GM12892 (cell line): ENCODE measurements at regions not wholly inside any gene's neighbourhood (a gene's known extent, or its start where the extent isn't known, plus 50 kb on each side); places are given as distances from the start of the nearest gene placed in this dataset.

Experiments
- DNase-seq: peaks from one replicate; pipeline ENCODE4 v3.0.0; 2011; ENCODE audit not compliant: insufficient read length
- FAIRE-seq: peaks from 2 replicates; lab custom pipeline; 2011; peaks lifted over from hg19 to GRCh38; lab: Jason Lieb, UNC
- POLR2A ChIP-seq: IDR thresholded peaks from 2 replicates; pipeline ENCODE4 v1.6.1; 2011; ENCODE audit warnings: low read depth, low read length, control low read depth
- POLR2AphosphoS5 ChIP-seq: IDR thresholded peaks from 2 replicates; pipeline ENCODE4 v1.6.1; 2011; ENCODE audit warnings: low read depth, low read length, control low read depth
- TAF1 ChIP-seq: IDR thresholded peaks from 2 replicates; pipeline ENCODE4 v1.6.1; 2011; ENCODE audit warnings: low read depth, mild to moderate bottlenecking, control low read depth, low read length, borderline replicate concordance

DNA sequence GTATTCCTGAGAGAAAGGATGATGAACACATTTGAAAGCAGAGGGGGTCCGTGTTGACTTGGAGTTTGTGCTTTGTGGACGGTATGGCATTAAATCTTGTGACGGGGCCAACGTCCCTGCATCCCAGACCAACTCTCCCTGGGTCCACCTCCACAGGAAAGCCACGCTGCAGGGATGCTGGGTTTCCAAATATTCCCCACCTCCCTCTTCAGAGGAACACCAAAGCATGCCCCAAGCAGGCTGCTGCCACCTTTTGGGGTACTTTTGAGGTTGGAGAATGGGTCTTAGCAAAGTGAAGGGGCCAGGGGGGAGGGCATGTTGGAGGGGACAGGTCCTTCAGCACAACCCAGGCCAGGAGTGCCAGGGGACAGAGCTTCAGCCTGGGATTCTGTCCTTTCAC is 504.4 kb downstream of the TCERG1L start:
- FAIRE-seq = no peak
- no peak for DNase-seq
- TF ChIP-seq POLR2A (no peak), POLR2AphosphoS5 (no peak)

DNA sequence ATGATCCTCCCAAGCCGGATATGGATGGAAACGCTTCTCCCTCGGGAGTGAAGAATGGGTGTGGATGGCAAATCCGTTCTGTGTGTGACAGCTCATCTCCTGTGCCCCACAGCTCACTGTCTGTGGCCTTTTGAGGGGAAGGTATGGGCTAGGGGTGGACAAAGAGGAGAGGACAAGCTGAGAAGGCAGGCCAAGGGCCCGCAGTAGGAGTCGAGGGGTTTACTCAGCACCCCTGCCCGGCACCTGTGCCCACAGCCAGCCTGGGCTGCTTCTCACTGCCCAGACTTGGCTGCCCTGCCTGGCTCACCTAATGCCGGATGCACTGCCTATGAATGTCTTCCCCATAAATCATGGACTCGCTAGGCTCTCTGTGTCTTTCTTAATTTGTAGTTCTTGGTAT is 503.8 kb downstream of the TCERG1L start:
- DNase-seq (no peak), FAIRE-seq (no peak)
- TF ChIP-seq POLR2A (no peak), POLR2AphosphoS5 (no peak), TAF1 (no peak)

- FAIRE-seq = no peak
- DNase-seq = no peak
- no peak for TF ChIP-seq TAF1
- TF ChIP-seq POLR2A = no peak
- no peak for TF ChIP-seq POLR2AphosphoS5
These were observed 503.3 kb downstream of the TCERG1L start for GRCh38 chr10:130808243-130808642.

DNA sequence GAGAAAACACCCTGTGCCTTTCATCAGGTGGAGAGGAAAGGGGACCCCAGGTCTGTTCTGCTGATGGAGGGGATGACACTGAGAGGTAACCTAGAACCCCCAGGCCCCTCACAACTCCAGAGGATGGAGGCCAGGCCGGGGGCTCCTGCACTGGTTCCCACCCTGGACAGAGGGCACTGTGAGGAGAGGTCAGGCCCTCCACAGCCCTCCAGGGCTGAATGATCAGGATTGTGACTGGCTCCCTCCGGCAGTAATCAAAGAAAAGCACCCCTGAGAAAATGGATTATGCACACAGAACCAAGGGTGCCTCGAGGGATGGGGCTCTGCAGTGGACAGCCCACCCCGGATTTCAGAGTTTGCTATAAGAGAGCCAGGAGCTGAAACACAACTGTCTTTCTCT is 502.8 kb downstream of the TCERG1L start:
- DNase-seq = no peak
- no peak for FAIRE-seq
- TF ChIP-seq TAF1 (no peak), POLR2AphosphoS5 (no peak), POLR2A (no peak)

GRCh38 chr10:130809181-130809580 is 502.3 kb downstream of the TCERG1L start:
- DNase-seq = no peak
- no peak for FAIRE-seq
- TF ChIP-seq TAF1 = no peak

DNA sequence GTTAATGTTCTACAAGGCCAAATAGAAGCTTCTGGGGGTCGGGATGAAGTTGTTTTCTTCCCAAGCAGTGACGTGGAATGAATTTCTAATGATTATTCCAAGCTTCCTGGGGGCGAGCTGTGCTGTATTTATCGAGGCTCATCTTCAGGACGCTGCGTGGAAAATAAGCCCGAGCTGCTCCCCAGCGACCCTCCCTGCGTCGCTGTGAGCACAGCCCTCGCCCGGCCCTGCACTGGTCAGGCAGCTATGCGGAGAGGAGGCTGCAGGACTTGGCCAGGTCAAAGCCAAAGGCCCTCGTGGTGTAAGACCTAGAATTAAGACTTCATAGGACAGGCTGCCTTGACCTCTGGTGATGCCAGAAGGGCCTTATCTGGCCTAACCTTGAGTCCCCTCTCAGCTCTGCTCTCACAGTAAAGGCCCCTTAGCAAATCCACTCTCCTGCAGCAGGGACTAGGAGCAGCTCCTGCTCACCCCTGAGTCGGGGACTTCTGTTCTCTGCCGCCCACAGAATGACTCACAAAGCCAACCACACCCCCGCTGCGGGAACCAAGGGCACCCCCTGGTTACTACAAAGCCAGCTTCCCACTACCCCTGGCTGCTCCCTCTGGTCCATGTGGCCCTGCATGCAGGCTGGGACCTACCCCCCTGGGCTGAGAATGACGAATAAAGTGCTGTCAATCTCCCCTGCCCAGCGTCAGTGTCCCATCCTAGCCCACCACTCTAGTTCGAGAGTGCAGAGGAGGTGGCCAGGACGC is 501.6 kb downstream of the TCERG1L start:
- no peak for FAIRE-seq
- TF ChIP-seq POLR2A (no peak), POLR2AphosphoS5 (no peak), TAF1 (no peak)
- DNase-seq = no peak

GRCh38 chr10:130810856-130811255 is 500.7 kb downstream of the TCERG1L start:
- FAIRE-seq (no peak), DNase-seq (no peak)
- no peak for TF ChIP-seq TAF1
- no peak for TF ChIP-seq POLR2AphosphoS5
- TF ChIP-seq POLR2A = no peak

DNA sequence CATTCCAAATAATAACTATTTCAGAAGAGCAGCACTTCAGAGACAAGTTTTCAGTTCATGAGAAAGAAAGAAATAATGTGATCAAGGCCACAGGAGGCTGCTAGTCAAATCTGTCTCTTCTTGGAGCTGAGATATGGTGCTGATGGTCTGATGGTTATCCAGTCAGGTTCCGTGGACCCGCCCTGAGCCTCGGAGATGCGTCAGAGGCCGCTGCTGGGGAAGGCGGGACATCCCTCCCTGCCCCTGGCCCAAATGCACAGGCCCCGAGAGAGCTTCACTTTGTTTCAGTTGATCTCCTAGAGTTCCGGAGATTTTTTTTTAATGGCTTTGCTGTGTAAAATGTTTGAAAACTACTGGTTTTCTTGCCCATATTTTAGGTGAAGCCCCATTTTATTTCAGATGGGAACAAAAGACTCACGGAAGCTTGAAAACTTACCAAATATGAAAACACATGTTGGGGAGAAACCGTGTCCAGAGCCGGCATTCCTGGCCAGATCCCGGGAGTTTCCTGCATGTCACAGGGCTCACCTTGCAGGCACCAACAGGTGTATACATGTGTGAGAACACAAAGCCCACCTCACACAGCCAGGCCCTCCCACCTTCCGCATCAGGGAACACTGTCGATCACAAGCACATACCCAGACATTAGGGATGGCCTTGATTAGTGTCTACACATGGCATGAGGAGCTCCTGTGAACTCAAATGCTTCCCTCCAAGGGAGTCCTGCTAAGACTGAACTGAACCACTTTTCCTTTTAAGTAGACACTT is 499.0 kb downstream of the TCERG1L start:
- TF ChIP-seq TAF1 (no peak), POLR2AphosphoS5 (no peak), POLR2A (no peak)
- no peak for DNase-seq
- no peak for FAIRE-seq

GRCh38 chr10:130814610-130815009 is 496.9 kb downstream of the TCERG1L start:
- DNase-seq (no peak), FAIRE-seq (no peak)
- TF ChIP-seq POLR2A (no peak), TAF1 (no peak), POLR2AphosphoS5 (no peak)

- no peak for FAIRE-seq
- no peak for DNase-seq
- TF ChIP-seq POLR2AphosphoS5 (no peak), POLR2A (no peak), TAF1 (no peak)
These were observed 495.2 kb downstream of the TCERG1L start for GRCh38 chr10:130816116-130816901.

DNA sequence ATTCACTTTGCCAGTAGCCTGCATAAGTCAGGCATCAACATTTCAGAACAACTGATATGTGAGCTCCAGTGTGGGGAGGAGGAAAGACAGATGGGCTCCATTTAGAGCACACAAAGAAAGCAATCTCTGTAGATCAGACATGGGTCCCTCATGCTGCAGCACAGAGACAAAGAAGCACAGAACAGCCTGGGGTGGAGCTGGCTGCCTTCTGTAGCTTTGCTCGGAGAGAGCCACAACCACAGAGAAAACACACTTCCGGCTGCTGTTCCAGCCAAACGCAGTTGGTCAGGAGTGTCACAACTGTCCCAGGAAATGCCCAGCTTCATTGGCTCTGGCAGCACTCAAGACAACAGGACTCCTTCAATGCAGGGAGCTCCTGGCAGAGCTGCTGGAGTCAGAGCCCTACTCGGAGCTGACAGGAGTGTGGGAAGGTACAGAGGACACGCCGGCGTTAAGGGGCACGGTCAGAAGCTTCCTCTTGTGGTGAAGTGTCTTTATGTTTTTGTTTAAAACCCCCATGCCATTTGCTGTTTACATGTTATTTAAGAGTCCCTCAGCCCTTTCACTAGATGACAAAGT is 494.4 kb downstream of the TCERG1L start:
- DNase-seq = no peak
- TF ChIP-seq POLR2AphosphoS5 (no peak), POLR2A (no peak), TAF1 (no peak)
- FAIRE-seq = no peak

DNA sequence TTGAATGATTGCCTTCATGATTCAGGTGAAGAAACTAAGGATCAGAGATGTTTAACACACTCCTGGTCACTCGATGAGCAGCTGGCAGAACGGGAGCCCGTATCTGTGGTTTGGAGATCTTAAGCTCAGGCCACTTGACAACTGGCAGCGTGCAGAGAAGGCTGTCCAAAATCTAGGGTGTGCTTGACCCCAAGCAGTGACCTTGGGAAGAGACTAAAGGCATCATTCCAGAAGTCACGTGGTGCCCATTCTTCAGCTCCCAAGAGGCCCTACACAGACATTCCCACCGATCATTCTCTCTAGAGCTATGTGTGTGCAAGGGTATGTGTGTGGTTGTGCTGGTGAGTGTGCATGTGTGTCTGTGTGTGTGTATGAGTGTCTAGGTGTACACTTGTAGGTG is 493.8 kb downstream of the TCERG1L start:
- no peak for FAIRE-seq
- DNase-seq = no peak
- TF ChIP-seq TAF1 = no peak
- TF ChIP-seq POLR2A = no peak
- TF ChIP-seq POLR2AphosphoS5 = no peak
